ENCODE measurements at regions not wholly inside any gene's neighbourhood (a gene's known extent, or its start where the extent isn't known, plus 50 kb on each side); places are given as distances from the start of the nearest gene placed in this dataset.

DNA sequence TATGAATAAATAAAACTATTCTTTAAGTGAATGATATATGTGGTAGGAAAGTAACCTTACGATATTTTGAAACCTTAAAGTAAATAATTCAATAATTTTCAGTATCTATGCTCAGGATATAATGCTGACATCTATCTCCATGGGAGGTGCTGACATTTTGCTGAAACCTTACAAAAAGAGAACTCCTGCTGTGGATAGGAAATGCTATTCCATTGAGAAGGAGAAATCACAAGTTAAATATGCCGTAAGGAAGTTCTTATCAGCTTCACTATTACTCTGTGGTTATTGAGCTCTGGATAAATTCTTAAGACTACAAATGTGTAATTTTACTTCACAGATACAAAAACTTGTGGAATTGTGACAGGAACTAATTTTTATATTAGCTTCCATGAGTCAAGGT lies 722.1 kb downstream of the TMTC2 start:
- no peak for DNase-seq

DNA sequence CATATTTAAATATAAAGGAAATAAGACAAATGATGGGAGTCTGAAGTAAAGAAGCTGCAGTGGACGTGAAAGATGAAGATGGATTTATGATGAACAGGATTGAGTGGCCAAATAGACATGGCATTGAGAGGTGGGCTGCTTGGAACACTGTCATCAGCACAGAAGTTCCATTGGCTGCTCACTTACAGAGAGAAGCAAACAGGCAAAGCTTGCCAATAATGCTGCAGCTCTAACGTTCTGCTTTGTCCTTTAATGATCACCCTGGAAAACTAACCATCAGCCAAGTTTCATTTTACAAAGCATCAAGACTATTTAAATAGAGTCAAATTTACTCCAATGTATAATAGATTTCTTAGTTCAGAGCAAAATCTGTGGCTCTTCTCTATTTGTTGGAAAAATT lies 721.4 kb downstream of the TMTC2 start:
- DNase-seq: no peak

DNA sequence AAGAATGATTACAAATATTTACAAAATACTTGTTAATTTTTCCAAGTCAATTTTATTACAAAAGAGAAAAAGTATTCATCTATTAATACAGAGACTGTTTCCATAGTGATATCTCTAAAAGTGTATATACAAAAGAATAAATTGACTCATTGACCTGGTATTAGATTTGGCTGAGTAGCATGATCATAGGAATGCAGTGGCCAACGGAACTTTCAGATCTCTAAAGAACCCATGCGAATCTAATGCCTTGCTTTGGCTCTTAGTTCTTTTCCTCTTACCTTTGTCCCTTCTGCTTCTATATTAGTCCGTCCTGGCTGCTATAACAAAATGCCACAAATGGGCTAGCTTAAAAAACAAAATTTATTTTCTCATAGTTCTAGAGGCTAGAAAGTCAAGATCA lies 717.8 kb downstream of the TMTC2 start:
- DNase-seq: no peak

DNA sequence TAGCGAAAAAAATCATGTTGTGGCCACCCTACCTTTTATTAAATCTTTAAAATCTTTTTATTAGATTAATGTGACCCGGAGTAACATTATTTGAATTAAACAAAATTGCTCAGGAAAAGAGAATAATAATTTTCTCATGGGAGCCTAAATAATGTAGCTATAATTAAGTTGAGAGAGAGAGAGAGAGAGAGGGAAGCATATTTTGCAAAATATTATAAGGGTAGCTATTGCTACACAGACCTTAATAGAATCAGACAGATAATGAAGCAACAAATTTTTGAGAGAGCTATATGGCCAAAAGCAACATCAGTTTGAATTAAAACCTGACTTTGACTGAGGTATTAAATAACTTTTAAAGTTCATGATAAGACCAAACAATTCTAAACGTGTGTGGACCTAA lies 703.5 kb downstream of the TMTC2 start:
- DNase-seq: no peak

DNA sequence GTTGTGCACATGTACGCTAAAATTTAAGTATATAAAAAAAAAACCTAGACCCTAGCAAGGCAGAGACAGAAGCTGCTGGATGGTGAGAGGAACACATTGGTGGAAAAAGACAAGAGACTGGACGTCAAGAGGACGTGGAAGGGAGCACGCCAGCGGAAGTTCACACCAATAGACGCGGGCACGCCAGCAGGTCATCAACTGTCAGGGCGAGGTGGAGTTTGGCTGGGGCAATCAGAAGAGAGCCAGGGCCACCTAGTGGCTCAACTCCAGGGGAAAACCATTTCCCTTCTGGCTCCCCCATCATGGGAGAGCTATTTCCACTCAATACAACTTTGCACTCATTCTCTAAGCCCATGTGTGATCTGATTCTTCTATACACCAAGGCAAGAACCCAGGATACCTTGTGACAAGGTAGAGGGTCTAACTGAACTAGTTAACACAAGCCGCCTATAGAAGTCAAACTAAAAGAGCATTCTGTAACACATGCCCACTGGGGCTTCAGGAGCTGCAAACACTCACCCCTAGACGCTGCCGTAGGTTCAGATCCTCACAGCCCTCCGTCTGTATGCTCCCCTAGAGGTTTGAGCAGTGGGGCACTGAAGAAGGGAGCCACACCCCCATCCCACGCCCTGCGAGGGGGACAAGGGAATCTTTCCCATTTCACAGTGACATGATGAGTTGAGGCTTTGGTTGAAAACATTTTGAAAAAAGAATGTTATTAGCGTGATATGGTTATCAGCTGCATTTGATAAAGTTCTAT lies 702.7 kb downstream of the TMTC2 start:
- DNase-seq: no peak

DNA sequence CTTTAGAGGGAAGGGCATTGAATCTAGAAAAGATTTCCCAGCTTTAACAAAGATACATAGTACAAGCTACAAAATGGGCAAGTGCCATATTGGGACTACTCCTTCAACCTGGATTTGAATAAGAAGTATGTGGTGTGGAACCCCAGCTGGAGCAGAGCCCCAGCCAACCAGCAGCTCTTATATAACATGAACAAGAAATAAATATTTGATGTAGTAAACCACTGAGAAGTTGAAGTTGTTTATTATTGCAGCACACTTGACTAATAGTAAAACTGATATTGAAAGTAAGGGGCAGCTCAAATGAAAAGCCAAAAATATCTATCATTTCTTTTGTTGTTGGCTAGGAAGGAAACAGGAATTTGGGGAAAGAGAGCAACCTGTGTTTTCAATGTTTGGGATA lies 701.8 kb downstream of the TMTC2 start:
- DNase-seq: no peak

DNA sequence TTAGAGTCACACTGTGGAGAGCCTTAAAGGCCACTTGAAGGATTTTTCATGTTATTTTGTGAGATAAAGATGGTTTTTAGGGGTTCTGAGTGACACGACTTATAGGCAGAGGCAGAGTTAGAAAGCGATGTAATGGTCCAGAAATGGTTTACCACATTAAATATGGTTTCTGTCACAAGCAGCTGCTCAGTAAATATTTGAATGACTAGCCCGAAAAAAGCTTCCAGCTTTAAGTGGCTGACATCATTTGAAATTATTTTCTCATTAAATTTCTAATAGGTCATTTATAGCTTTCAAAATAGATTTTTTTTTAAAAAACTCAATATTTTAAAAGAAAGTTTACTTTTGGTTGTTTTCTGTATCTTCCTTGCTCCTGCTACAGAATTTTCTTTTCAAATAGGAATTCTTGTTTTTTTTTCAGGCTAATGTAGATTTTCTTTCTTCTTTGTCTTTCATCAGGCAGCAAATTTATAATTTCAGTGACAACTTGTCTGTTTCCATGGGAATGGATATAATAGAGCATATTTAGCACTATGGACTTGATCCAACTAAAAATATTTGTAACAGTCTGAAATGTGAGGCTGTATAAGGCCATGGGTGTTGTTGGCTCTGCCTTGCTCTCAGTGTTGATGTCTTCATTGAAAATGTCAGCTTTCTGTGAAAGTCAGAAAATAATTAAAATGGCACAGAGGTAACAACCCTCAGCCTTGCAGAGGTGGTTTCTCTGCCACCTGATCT lies 700.0 kb downstream of the TMTC2 start:
- DNase-seq: no peak

DNA sequence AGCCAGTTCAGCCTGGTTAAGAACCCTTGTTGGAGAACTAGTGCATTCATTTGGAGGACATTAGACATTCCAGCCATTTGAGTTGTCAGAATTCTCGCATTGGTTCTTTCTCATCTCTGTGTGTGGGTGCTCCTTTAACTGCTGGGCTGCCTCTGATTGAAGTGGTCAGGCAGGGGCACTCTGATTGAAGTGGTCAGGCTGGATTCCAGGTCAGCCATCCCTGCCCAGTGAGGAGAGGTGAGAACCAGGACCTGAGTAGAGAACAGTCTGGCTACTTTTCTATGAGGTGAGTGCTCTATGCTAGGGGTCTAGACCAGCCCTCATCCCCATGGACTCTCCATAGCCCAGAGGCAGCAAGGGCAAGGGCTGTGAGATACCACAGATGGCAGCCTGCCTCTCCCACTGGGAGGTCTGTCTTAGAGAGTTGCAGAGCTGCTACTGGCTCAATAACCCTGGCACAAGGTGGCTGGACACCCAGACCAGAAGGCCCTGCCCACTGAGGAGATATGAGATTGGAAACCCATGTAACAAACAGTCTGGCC lies 691.6 kb downstream of the TMTC2 start:
- DNase-seq: no peak

DNA sequence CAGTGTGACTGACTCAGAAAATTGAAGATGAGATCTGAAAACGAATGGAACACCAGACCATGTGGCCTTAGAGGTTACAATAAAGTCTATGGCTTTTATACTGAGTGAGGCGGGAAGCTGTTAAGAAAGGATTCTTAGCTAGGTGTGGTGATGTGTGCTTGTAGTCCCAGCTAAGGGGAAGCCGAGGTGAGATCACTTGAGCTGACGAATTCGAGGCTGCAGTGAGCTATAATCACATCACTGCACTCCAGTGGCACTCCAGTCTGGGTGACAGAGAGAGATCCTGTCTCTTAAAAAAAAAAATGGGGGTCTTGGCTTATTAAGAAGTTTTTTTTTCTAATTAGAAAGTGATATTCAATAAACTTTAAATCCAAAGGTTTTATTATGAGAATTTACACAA lies 678.6 kb downstream of the TMTC2 start:
- DNase-seq: no peak

DNA sequence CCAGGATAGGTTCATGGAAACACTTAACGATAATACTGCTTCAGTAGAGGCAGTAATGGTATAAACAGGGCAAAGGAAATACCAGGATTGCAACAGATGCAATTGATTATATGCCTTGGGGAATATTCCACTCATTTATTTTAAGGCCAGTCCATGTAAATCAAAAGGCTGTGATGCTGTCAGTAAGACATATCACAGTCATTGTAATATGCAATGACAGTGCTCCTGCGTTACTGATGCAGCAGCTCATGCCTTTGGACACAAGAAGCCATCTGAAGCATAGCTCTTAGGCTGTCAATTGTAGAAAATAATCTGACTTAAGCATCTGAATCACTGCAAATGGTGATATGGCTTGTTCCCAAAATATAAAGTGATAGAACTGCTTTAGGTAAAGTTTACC lies 674.8 kb downstream of the TMTC2 start:
- DNase-seq: no peak

DNA sequence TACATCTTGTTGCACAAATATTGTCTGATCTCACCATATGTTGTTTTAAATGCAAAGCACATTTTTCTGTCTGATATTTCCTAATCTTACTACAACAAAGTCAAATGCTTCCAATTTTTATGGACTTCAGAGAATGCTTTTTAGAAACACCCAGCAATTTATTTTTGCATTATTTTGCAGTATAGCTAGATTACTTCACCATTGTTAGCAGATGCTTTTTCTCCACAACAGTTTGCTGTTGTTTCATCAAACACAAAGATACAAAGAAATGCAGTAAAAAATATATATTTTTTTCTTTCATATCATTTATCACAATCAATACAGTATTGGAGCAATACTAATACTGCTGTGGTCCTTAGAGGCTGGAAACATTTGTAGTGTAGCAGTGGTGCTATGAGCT lies 674.4 kb downstream of the TMTC2 start:
- no peak for DNase-seq

DNA sequence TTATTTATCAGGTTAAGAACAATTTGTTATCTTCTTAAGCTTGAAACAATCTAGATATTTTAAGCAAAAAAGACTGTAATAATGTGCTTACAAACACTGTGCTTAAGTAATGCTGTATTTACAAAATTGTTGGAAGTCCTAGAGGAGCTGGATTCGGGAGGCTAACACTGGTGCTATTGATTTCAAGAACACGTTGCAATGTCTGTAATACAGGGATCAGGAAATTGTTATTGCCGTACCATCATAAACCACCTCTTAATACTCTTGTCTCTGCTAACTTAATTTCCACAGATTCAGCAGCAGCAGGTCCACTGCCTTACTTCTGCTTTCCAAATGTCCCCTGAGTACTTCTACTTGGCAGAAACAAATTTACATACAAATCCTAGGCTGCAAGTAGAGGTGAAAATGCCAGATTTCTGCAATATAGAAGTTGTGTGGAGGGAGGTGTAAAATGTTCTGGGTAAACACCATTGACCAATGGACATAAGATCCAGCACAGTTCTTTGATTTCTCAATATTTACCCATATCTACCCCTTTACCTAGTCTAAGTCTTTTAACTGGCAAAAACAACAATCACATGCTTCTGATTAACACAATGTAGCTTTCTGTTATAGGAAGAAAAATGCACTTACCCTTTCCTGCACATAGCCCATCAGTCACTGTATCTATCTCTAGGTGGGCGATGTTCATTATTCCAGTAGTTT lies 663.4 kb downstream of the TMTC2 start:
- no peak for DNase-seq

DNA sequence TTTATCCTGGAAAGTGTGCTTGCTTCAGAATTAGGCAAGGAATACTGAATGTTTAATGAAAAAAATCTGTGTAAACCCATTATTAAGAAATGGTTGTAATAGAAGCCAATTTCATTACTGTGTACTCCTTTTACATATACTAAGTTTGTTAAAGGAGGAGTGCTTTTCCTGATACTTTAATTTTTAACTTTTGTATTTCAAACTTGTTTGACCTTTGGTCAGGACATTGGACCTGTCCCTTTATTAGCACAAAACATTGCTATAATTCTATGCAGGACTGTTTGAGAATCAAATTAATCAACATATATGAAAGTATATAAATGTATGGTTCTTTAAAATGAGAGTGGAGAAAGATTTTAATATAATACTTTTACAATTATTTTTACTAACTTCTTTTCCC lies 659.6 kb downstream of the TMTC2 start:
- DNase-seq: no peak

DNA sequence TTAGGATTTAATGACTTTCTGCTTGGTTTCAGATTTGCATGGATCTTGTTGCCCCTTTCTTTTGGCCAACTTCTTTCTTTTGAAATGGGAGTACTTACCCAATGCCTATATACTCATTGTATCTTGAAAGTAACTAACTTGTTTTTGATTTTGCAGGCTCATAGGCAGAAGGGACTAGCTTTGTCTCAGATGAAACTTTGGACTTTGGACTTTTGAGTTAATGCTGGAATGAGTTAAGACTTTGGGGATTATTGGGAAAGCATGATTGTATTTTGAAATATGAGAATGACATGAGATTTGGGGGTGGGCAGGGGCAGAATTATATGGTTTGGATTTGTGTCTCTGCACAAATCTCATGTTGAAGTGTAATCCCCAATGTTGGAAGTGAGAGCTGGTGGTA lies 657.1 kb downstream of the TMTC2 start:
- DNase-seq: no peak

DNA sequence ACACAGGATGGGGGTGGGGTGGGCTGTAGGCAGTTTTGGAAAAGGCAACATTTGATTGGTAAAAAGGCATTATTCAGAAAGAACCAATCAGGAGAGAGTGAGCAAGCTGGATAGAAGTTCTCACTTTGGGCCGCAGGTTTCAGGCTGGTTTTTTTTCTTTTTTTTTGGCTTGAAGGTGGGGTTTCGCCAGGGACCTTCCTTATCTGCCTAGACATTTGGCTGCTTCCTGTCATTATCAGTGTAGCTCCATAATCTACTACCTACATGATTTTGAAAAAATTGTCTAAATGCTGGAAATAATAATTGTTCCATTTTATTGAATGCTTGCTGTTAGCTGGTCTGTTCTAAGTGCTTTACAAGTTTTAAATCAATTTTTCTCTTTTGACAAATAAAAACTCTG lies 649.0 kb downstream of the TMTC2 start:
- DNase-seq: no peak

DNA sequence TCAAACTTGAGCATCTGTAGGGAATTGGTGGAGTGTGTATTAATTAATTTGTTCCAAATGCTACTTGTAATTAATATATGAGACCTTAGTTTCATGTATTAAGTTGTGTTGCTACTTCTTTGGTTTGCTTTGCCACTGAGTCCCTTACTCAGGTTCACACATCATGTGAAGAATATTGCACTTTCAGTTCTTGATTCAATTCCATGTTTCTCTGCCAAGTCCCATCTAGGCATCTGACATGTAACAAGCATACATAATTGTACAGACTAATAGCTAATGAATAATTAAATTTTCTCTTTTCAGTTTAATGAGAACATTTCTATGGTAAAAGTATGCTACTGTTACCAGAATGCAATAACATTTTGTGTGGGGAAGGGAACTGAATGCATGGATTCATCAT lies 640.0 kb downstream of the TMTC2 start:
- no peak for DNase-seq

DNA sequence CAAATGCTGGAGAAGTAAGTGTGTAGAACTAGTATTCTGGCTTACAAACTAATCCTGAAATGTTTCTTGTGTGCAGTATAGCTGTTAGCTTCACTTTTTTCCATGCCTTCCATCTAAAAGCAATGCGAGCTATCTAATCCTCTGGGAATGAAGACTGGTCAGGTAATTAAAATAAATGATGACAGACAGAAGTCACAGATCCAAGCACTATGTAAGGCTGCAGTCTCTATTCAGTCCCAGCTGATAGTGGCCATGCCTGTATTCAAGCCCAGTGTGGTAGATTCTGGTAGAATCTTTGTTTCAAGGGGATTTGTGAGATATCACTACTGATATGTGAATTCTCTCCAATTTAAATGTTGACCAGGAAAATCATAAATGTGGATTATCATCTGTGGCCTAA lies 637.2 kb downstream of the TMTC2 start:
- DNase-seq: no peak

DNA sequence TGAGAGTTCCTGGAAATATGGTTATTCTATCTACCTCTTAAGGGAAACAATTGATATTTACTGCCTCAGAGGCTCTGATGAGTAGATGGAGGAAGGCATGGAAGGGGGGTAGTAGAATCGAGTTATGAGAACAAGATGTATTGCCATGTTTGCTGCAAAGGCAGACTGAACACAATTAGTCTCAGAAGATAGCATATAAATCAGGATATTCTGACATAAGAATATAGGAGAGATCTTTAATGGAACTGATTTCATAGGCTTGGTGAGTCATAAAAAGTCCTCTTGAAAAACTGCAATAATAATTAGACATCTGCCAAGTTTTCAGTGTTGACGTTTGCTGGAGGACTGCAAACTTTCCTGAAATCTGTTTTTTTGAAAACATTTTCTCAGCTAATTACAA lies 636.1 kb downstream of the TMTC2 start:
- DNase-seq: no peak

DNA sequence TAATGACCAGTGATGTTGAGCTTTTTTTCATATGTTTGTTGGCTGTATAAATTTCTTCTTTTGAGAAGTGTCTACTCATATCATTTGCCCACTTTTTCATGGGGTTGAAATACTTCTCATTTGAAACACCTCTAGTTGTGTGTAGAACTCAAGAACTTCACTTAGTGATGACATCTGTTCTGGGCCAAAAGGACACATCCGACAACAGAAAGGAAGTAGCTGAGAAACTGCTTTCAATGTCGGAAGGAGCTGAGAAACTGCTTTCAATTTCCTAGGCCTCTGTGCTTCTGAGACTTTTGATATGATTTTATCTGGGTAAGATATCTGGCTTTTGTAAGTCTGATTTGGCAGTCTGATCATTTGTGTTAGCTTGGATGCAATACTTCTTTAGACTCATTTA lies 635.3 kb downstream of the TMTC2 start:
- no peak for DNase-seq

DNA sequence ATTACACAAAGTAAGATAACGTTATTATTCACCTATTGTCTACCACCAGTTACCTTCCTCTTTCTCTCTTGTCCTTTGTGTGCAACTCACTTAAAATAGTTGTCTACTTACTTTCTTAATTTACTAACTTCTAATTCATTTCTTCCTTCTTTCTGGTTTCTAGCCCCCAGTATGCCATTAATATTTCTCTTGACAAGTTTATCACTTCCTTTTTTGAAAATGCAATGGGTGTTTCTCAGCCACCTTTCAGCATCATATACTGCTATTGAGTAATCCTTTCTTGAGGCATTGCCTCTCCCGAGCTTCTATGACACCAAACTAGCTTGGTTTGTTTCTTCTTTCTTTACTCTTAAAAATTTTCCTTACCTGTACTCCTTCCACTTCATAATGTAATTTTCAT lies 633.6 kb downstream of the TMTC2 start:
- DNase-seq: no peak

DNA sequence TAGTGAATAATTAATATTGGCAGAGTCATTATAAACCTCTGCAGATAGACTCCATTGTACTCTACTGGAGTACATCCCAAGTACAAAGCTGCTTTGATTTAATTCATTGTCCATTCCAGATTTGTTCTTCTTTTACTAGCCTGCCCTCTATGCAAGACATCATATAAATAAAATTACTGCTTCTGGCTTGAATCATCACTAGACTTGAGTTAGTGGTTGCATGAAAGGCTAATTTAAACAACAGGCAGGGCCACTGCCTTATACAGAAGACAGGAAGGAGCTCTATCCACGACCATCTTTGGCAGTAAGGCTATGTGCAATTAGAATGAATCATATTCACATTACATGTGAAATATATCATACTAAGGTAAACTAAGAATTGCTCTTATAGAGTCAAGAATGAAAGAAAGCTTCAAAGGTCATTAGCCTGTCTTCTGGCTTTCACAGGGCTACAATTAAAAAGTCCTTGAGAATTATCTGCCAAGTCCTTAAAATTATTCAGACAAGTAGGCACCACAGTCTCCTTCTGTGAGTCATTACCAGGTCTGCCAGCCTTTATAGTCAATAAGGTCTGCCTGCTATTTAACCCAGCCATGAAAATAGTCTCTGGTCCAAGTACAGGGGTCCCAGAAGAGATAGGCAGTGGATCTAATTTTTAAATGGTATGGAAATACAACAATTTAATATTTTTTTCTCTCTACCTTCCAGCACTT lies 631.8 kb downstream of the TMTC2 start:
- DNase-seq: no peak

DNA sequence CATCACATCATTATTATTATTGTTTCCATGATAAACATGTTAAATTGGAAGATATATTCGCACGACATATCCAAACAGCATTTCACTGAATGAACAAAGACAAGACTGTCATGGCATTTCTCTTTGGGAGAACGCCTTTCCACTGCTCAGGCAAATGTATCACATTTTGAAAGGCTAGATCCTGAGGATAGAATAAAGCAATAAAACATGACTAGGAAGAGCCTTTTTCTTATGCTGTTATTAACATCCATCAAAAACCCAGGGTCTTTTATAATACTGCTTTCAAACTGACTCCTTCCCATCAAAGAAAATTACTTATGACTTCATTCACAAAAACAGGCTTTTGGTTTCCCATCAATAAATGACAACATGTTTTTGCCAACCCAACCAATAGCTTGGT lies 630.9 kb downstream of the TMTC2 start:
- no peak for DNase-seq

DNA sequence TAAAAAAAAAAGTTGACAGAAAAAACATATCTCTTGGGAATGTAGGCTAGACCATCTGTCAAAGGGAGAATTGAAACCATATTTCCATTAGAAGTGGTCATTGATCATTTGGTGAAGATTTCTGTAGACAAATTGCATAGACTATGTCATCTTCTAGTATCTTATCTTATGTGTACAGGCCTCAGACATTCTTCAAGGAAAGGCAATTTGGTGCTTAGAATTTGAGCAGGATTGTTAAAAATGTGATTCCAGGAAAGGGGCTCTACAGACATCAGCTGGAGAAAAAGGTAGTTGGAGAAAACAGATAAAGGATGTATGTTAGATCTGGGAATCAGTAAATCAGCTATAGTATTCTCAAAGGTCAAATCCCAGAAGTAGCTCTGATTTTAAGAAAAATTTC lies 627.1 kb downstream of the TMTC2 start:
- no peak for DNase-seq

Data from stimulated activated CD4-positive, alpha-beta T cell treated with anti-CD3 and anti-CD28 coated beads, Interleukin-4, amount 100 ng/mL, for 24 hours (primary cell).